Breast epithelium (tissue), 3 donors: ENCODE measurements at regions not wholly inside any gene's neighbourhood (a gene's known extent, or its start where the extent isn't known, plus 50 kb on each side); places are given as distances from the start of the nearest gene placed in this dataset.

Source experiments
- POLR2AphosphoS5 ChIP-seq, 3 donors: sonication (generic); formaldehyde crosslinking; IDR thresholded peaks; one replicate each; pipeline ENCODE4 v1.6.1; 2017; ENCODE audit warnings: antibody characterized with exemption in 3 of 3
- TF ChIP-seq, protein P1 (sequence below), 3 donors: fragments of 450-650 bp; IDR thresholded peaks; one replicate each; pipeline ENCODE4 v1.5.1; 2016 to 2017; ENCODE audit warnings: antibody characterized with exemption in 3 of 3, mild to moderate bottlenecking in 3 of 3, moderate library complexity in 3 of 3

DNA sequence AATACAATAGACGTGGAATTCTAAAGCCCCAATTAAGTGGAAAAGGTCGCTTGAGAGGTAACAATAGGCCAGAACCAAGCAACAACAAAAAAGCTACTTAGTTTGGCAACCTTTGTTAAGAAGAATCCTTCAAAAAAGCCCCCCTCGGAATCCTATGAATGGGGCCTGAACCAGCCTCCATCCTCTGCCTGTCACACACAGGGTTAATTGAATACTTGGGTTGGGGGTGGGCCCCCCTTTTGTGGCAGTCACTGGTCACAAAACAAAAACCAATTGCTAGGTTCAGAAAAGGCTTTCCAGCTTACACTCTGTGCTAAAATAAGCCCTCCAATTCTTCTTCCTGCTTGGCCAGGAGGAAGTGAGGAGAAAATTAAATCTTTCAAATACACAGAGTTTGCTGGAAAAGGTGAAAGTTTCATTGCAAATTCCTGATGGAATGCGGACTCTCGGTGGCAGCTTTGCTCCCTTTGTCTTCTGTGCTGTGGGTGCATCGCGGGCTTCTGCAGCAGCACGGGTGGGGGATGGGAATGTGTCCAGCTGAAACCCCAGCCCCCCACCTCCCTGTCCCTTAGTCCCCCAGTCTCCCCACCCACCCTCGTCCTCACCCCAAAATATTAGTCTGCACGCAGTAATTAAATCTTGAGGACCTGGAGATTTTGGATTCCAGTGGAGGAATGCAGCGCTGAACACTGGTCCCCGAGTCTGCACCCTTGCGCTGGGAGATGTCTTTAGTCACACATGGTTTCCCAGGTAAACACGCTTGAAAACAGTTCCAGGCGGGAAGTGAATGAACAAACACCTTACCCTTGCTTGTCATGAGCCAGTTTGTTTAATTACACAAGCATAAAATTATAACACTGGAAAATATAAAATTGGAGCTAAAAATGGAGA, 254.3 kb downstream of the SOX11 start:
- TF ChIP-seq, protein P1, sequence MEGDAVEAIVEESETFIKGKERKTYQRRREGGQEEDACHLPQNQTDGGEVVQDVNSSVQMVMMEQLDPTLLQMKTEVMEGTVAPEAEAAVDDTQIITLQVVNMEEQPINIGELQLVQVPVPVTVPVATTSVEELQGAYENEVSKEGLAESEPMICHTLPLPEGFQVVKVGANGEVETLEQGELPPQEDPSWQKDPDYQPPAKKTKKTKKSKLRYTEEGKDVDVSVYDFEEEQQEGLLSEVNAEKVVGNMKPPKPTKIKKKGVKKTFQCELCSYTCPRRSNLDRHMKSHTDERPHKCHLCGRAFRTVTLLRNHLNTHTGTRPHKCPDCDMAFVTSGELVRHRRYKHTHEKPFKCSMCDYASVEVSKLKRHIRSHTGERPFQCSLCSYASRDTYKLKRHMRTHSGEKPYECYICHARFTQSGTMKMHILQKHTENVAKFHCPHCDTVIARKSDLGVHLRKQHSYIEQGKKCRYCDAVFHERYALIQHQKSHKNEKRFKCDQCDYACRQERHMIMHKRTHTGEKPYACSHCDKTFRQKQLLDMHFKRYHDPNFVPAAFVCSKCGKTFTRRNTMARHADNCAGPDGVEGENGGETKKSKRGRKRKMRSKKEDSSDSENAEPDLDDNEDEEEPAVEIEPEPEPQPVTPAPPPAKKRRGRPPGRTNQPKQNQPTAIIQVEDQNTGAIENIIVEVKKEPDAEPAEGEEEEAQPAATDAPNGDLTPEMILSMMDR (IDR thresholded peaks at IDR 0.05) = no peak
- TF ChIP-seq POLR2AphosphoS5 (IDR thresholded peaks at IDR 0.05) = no peak
